HEK293 (cell line): ENCODE measurements at regions not wholly inside any gene's neighbourhood (a gene's known extent, or its start where the extent isn't known, plus 50 kb on each side); places are given as distances from the start of the nearest gene placed in this dataset.

Experiments
- CTCF ChIA-PET: fragments of 350-600 bp; formaldehyde crosslinking; extraction: SDS; loops from one replicate; lab custom pipeline; 2021; ENCODE audit warnings: antibody characterized with exemption; lab: Yijun Ruan, JAX
- POLR2A ChIA-PET: fragments of 300-600 bp; formaldehyde crosslinking; extraction: SDS; loops from one replicate; lab custom pipeline; 2020; ENCODE audit warnings: antibody characterized with exemption, inconsistent platforms; lab: Yijun Ruan, JAX
- H3K27ac ChIP-seq: fragments of 200-500 bp; sonication (Bioruptor generic); 2 replicates; pipeline ENCODE4 v1.5.1; 2014; ENCODE audit warnings: low read depth, low read length, control low read depth, inconsistent platforms; ENCODE audit errors: extremely low read depth
- H3K36me3 ChIP-seq, 2 experiments: fragments of 200-500 bp in 1 of 2; sonication (Bioruptor generic) in 1 of 2; 1 replicate in 1 of 2; 2 replicates in 1 of 2; pipeline ENCODE4 v1.5.1; 2014 to 2017; ENCODE audit warnings: inconsistent platforms in 2 of 2, low read length in 2 of 2; ENCODE audit not compliant: control insufficient read depth in 2 of 2, insufficient read depth in 1 of 2
- H3K4me1 ChIP-seq: fragments of 200-500 bp; sonication (Bioruptor generic); 2 replicates; pipeline ENCODE4 v1.5.1; 2014; ENCODE audit warnings: mild to moderate bottlenecking, low read length, inconsistent platforms; ENCODE audit not compliant: control insufficient read depth, insufficient read depth
- H3K4me3 ChIP-seq: 2 replicates; pipeline ENCODE4 v1.5.1; 2011; ENCODE audit warnings: low read depth, mild to moderate bottlenecking, control low read depth, low read length, moderate library complexity
- H3K9me3 ChIP-seq: fragments of 200-500 bp; sonication (Bioruptor generic); 2 replicates; pipeline ENCODE4 v1.5.1; 2014; ENCODE audit warnings: low read depth, low read length, inconsistent platforms; ENCODE audit not compliant: control insufficient read depth, insufficient read depth
- BCL11A ChIP-seq: fragments of 450-650 bp; formaldehyde crosslinking; IDR thresholded peaks from 2 replicates; pipeline ENCODE4 v1.5.1; 2016; ENCODE audit warnings: low read depth, missing biosample characterization, missing genetic modification characterization
- BCL11B ChIP-seq: fragments of 450-650 bp; formaldehyde crosslinking; IDR thresholded peaks from 2 replicates; pipeline ENCODE4 v1.5.1; 2016; ENCODE audit warnings: low read depth, missing biosample characterization, missing genetic modification characterization
- HOXD13 ChIP-seq: sonication (generic); formaldehyde crosslinking; IDR thresholded peaks from 2 replicates; pipeline ENCODE4 v1.8.0; 2022; ENCODE audit warnings: missing genetic modification reagents, borderline replicate concordance
- SCRT1 ChIP-seq: fragments of 450-650 bp; formaldehyde crosslinking; IDR thresholded peaks from 2 replicates; pipeline ENCODE4 v1.5.1; 2016; ENCODE audit warnings: missing biosample characterization, missing genetic modification characterization, borderline replicate concordance
- SCRT2 ChIP-seq: fragments of 450-650 bp; formaldehyde crosslinking; IDR thresholded peaks from 2 replicates; pipeline ENCODE4 v1.5.1; 2016; ENCODE audit warnings: missing biosample characterization, missing genetic modification characterization
- TCF7L2 ChIP-seq: IDR thresholded peaks from 2 replicates; pipeline ENCODE4 v1.6.1; 2011; ENCODE audit warnings: low read depth, mild to moderate bottlenecking, inconsistent platforms, low read length, moderate library complexity, borderline replicate concordance
- ZBTB7A ChIP-seq: fragments of 450-650 bp; formaldehyde crosslinking; IDR thresholded peaks from 2 replicates; pipeline ENCODE4 v1.5.1; 2016; ENCODE audit warnings: low read depth, missing biosample characterization, missing genetic modification characterization
- ZFHX2 ChIP-seq: fragments of 450-650 bp; formaldehyde crosslinking; conservative IDR thresholded peaks from 2 replicates; pipeline ENCODE4 v1.5.1; 2016; ENCODE audit warnings: missing biosample characterization, missing genetic modification characterization
- ZNF16 ChIP-seq: fragments of 450-650 bp; formaldehyde crosslinking; IDR thresholded peaks from 2 replicates; pipeline ENCODE4 v1.5.1; 2016; ENCODE audit warnings: low read depth, missing biosample characterization, missing genetic modification characterization
- ZNF202 ChIP-seq: fragments of 450-650 bp; formaldehyde crosslinking; IDR thresholded peaks from 2 replicates; pipeline ENCODE4 v1.5.1; 2016; ENCODE audit warnings: missing biosample characterization, missing genetic modification characterization, borderline replicate concordance
- ZNF24 ChIP-seq: fragments of 450-650 bp; formaldehyde crosslinking; IDR thresholded peaks from 2 replicates; pipeline ENCODE4 v1.5.1; 2016; ENCODE audit warnings: missing biosample characterization, missing genetic modification characterization
- ZNF266 ChIP-seq: fragments of 450-650 bp; formaldehyde crosslinking; IDR thresholded peaks from 2 replicates; pipeline ENCODE4 v1.5.1; 2016; ENCODE audit warnings: missing biosample characterization, missing genetic modification characterization, low read depth
- ZNF501 ChIP-seq: fragments of 450-650 bp; formaldehyde crosslinking; IDR thresholded peaks from 2 replicates; pipeline ENCODE4 v1.5.1; 2016; ENCODE audit warnings: missing biosample characterization, missing genetic modification characterization
- ZNF530 ChIP-seq: fragments of 450-650 bp; formaldehyde crosslinking; IDR thresholded peaks from 2 replicates; pipeline ENCODE4 v1.5.1; 2016; ENCODE audit warnings: low read depth, missing biosample characterization, missing genetic modification characterization
- ZNF560 ChIP-seq: fragments of 450-650 bp; formaldehyde crosslinking; IDR thresholded peaks from 2 replicates; pipeline ENCODE4 v1.5.1; 2017; ENCODE audit warnings: missing biosample characterization, missing genetic modification characterization, borderline replicate concordance
- ZNF660 ChIP-seq: fragments of 450-650 bp; IDR thresholded peaks from 2 replicates; pipeline ENCODE4 v1.5.1; 2018; ENCODE audit warnings: missing biosample characterization, mild to moderate bottlenecking, missing genetic modification characterization
- ZSCAN16 ChIP-seq: fragments of 450-650 bp; formaldehyde crosslinking; IDR thresholded peaks from 2 replicates; pipeline ENCODE4 v1.5.1; 2016; ENCODE audit warnings: missing biosample characterization, missing genetic modification characterization
- TF ChIP-seq, protein P1 (sequence below): fragments of 450-650 bp; formaldehyde crosslinking; IDR thresholded peaks from 2 replicates; pipeline ENCODE4 v1.5.1; 2016; ENCODE audit warnings: missing biosample characterization, missing genetic modification characterization
- TF ChIP-seq, protein P2 (sequence below): fragments of 450-650 bp; formaldehyde crosslinking; IDR thresholded peaks from 2 replicates; pipeline ENCODE4 v1.5.1; 2016; ENCODE audit warnings: missing biosample characterization, missing genetic modification characterization, low read depth
- TF ChIP-seq, protein P3 (sequence below): fragments of 450-650 bp; formaldehyde crosslinking; IDR thresholded peaks from 2 replicates; pipeline ENCODE4 v1.5.1; 2017; ENCODE audit warnings: missing biosample characterization, missing genetic modification characterization
- TF ChIP-seq, protein P4 (sequence below): fragments of 450-650 bp; formaldehyde crosslinking; IDR thresholded peaks from 2 replicates; pipeline ENCODE4 v1.5.1; 2017; ENCODE audit warnings: missing biosample characterization, mild to moderate bottlenecking, missing genetic modification characterization, moderate library complexity

DNA sequence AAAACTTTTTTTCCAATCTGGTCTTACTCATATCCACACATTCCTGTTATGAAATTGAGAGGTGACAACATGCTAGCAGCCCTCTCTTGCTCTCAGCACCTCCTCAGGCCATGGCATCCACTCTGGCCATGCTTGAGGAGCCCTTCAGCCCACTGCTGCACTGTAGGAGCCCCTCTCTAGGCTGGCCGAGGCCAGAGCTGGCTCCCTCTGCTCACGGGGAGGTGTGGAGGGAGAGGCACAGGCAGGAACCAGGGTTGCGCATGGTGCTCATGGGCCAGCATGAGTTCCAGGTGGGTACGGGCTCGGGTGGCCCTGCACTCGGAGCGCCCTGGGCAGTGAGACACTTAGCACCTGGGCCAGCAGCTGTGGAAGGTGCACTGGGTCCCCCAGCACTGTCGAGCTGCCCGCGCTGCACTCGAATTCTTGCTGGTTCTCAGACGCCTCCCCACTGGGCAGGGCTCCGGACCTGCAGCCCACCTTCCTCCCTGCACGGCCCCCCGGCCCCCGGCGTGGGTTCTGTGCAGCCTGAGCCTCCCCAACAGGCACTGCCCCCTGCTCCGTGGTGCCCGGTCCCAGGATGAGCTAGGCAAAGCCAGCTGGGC, 1669.6 kb upstream of the CELF4 start:
- no peak for TF ChIP-seq BCL11A
- no peak for TF ChIP-seq ZNF16 (tag by site-specific recombination)
- TF ChIP-seq, protein P1, sequence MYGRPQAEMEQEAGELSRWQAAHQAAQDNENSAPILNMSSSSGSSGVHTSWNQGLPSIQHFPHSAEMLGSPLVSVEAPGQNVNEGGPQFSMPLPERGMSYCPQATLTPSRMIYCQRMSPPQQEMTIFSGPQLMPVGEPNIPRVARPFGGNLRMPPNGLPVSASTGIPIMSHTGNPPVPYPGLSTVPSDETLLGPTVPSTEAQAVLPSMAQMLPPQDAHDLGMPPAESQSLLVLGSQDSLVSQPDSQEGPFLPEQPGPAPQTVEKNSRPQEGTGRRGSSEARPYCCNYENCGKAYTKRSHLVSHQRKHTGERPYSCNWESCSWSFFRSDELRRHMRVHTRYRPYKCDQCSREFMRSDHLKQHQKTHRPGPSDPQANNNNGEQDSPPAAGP (tag by site-specific recombination): no peak
- TF ChIP-seq SCRT2 (tag by site-specific recombination): no peak
- TF ChIP-seq ZNF24 (tag by site-specific recombination): no peak
- TF ChIP-seq, protein P2, sequence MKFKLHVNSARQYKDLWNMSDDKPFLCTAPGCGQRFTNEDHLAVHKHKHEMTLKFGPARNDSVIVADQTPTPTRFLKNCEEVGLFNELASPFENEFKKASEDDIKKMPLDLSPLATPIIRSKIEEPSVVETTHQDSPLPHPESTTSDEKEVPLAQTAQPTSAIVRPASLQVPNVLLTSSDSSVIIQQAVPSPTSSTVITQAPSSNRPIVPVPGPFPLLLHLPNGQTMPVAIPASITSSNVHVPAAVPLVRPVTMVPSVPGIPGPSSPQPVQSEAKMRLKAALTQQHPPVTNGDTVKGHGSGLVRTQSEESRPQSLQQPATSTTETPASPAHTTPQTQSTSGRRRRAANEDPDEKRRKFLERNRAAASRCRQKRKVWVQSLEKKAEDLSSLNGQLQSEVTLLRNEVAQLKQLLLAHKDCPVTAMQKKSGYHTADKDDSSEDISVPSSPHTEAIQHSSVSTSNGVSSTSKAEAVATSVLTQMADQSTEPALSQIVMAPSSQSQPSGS (tag by site-specific recombination): no peak
- no peak for TF ChIP-seq ZNF266
- TF ChIP-seq HOXD13 (CRISPR knock-in tag): no peak
- no peak for TF ChIP-seq ZNF202 (tag by site-specific recombination)
- TF ChIP-seq ZNF501 (tag by site-specific recombination): no peak
- TF ChIP-seq ZNF560 (tag by site-specific recombination): no peak
- TF ChIP-seq ZBTB7A (tag by site-specific recombination): no peak
- no peak for TF ChIP-seq TCF7L2
- no peak for TF ChIP-seq BCL11B

DNA sequence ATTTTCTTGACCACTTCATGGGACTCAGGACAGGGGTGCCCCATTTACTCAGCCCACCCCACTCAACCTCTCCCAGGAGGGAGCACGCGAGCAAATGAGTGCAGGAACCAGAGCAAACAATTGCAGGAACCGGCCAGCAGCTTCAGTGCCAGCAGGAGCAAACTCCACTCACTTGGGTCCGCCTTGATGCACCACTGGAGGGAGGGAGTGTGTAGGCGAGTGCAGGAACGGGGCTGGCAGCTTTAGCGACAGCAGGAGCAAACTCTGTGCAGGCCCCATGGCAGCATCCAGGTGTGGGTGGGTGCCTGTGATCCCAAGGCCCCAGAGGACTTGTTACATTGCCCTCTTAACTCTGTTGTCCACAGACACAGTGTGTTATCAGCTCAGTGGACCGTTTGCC, 1667.3 kb upstream of the CELF4 start:
- H3K4me3 ChIP-seq: no peak overlapping the region
- no peak overlapping the region for H3K27ac ChIP-seq
- TF ChIP-seq ZFHX2 (tag by site-specific recombination) (0 out of 2 replicates have a peak, but pooled peaks have one; percentile 20), ZNF530 (tag by site-specific recombination) (no peak)
- ChIA-PET POLR2A (no interaction called here), CTCF (no interaction called here)
- H3K4me1 ChIP-seq: no peaks in the 10 kb centered on the region
- H3K36me3 ChIP-seq: no peaks in the 10 kb centered on the region
- no peaks in the 10 kb centered on the region for H3K9me3 ChIP-seq

More for the DNA sequence above, 1669.6 kb upstream of the CELF4 start:
- H3K27ac ChIP-seq: no peak overlapping the region
- no peaks in the 10 kb centered on the region for H3K4me1 ChIP-seq
- ChIA-PET POLR2A (no interaction called here), CTCF (no interaction called here)
- H3K9me3 ChIP-seq: no peaks in the 10 kb centered on the region
- no peak overlapping the region for H3K4me3 ChIP-seq
- no peaks in the 10 kb centered on the region for H3K36me3 ChIP-seq

DNA sequence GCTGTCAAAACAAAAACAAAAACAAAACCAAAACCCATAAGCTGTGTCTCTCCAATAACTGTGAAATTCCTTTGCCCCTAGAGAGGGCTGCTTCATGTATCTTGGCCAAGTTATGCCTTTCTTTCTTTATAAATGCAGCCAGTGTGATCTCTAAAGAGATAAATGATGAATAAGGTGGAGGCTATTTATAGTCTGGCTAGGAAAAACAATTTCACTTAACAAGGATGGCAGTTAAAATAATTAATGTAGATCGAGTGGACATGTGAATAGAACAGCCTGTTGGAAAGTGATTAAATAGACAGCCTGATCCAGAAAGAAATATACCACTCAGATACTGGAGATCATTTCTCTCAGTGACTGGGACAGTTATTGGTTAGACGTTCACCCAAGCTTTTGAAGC, 1666.9 kb upstream of the CELF4 start:
- no peak overlapping the region for H3K27ac ChIP-seq
- no peaks in the 10 kb centered on the region for H3K4me1 ChIP-seq
- no peaks in the 10 kb centered on the region for H3K9me3 ChIP-seq
- ChIA-PET POLR2A (no interaction called here), CTCF (no interaction called here)
- H3K4me3 ChIP-seq: no peak overlapping the region
- no peaks in the 10 kb centered on the region for H3K36me3 ChIP-seq
- TF ChIP-seq, protein P3, sequence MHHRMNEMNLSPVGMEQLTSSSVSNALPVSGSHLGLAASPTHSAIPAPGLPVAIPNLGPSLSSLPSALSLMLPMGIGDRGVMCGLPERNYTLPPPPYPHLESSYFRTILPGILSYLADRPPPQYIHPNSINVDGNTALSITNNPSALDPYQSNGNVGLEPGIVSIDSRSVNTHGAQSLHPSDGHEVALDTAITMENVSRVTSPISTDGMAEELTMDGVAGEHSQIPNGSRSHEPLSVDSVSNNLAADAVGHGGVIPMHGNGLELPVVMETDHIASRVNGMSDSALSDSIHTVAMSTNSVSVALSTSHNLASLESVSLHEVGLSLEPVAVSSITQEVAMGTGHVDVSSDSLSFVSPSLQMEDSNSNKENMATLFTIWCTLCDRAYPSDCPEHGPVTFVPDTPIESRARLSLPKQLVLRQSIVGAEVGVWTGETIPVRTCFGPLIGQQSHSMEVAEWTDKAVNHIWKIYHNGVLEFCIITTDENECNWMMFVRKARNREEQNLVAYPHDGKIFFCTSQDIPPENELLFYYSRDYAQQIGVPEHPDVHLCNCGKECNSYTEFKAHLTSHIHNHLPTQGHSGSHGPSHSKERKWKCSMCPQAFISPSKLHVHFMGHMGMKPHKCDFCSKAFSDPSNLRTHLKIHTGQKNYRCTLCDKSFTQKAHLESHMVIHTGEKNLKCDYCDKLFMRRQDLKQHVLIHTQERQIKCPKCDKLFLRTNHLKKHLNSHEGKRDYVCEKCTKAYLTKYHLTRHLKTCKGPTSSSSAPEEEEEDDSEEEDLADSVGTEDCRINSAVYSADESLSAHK: no peak
- TF ChIP-seq, protein P4, sequence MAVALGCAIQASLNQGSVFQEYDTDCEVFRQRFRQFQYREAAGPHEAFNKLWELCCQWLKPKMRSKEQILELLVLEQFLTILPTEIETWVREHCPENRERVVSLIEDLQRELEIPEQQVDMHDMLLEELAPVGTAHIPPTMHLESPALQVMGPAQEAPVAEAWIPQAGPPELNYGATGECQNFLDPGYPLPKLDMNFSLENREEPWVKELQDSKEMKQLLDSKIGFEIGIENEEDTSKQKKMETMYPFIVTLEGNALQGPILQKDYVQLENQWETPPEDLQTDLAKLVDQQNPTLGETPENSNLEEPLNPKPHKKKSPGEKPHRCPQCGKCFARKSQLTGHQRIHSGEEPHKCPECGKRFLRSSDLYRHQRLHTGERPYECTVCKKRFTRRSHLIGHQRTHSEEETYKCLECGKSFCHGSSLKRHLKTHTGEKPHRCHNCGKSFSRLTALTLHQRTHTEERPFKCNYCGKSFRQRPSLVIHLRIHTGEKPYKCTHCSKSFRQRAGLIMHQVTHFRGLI: no peak
- TF ChIP-seq ZSCAN16 (no peak), SCRT1 (no peak), ZNF660 (tag by site-specific recombination) (no peak)
